ENCODE measurements at regions not wholly inside any gene's neighbourhood (a gene's known extent, or its start where the extent isn't known, plus 50 kb on each side); places are given as distances from the start of the nearest gene placed in this dataset.

- no peak for TF ChIP-seq ZNF425 (CRISPR knock-in tag; conservative IDR thresholded peaks at IDR 0.05)
These were observed 306.8 kb downstream of the FOXL1 start (continued) for GRCh38 chr16:86885139-86885538.

- peaks cover 14% of the 10 kb centered on the region for H3K4me1 Mint-ChIP-seq
- H3K36me3 Mint-ChIP-seq: no peaks in the 10 kb centered on the region
- H3K4me3 Mint-ChIP-seq: no peak overlapping the region
- DNase-seq (ENCODE audit: low spot score): no peak
- peaks cover 14% of the 10 kb centered on the region for H3K9me3 Mint-ChIP-seq
- ChIA-PET CTCF (no interaction called here), POLR2A (no interaction called here)
- no peak for ATAC-seq
- H3K27ac Mint-ChIP-seq: no peak overlapping the region
- no peaks in the 10 kb centered on the region for H3K27me3 Mint-ChIP-seq (ENCODE audit: low read depth)
- no peak for TF ChIP-seq MAX (CRISPR knock-in tag; IDR thresholded peaks at IDR 0.05)
- no peak for TF ChIP-seq PRDM15 (CRISPR knock-in tag; IDR thresholded peaks at IDR 0.05)
- no peak for TF ChIP-seq ZNF317 (CRISPR knock-in tag; IDR thresholded peaks at IDR 0.05; ENCODE audit: borderline replicate concordance, low read depth)
- no peak for TF ChIP-seq AFF4 (CRISPR knock-in tag; IDR thresholded peaks at IDR 0.05; ENCODE audit: borderline replicate concordance)
- TF ChIP-seq CDX4 (CRISPR knock-in tag; IDR thresholded peaks at IDR 0.05; ENCODE audit: borderline replicate concordance): no peak
- TF ChIP-seq GTF2I (CRISPR knock-in tag; conservative IDR thresholded peaks at IDR 0.05): no peak
- no peak for TF ChIP-seq OVOL2 (CRISPR knock-in tag; IDR thresholded peaks at IDR 0.05; ENCODE audit: borderline replicate concordance)
- TF ChIP-seq FOXJ3 (CRISPR knock-in tag; IDR thresholded peaks at IDR 0.05; ENCODE audit: borderline replicate concordance): no peak
- TF ChIP-seq MYBL2 (CRISPR knock-in tag; IDR thresholded peaks at IDR 0.05): no peak
- TF ChIP-seq NR2C2 (CRISPR knock-in tag; IDR thresholded peaks at IDR 0.05): no peak
- no peak for TF ChIP-seq E2F5 (CRISPR knock-in tag; IDR thresholded peaks at IDR 0.05)
- TF ChIP-seq ZNF138 (CRISPR knock-in tag; conservative IDR thresholded peaks at IDR 0.05): no peak
- no peak for TF ChIP-seq ZBTB43 (CRISPR knock-in tag; IDR thresholded peaks at IDR 0.05)
- TF ChIP-seq ZNF425 (CRISPR knock-in tag; conservative IDR thresholded peaks at IDR 0.05): no peak
- TF ChIP-seq FOXK1 (CRISPR knock-in tag; IDR thresholded peaks at IDR 0.05): no peak
These were observed 308.3 kb downstream of the FOXL1 start for GRCh38 chr16:86886651-86887050.
